HepG2 (cell line): ENCODE measurements at regions not wholly inside any gene's neighbourhood (a gene's known extent, or its start where the extent isn't known, plus 50 kb on each side); places are given as distances from the start of the nearest gene placed in this dataset.

Experiments
- ATAC-seq: fragments of 200-7000 bp; cut with Tn5 transposase; 3 replicates; pipeline ENCODE4 v1.9.1; 2020; ENCODE audit warnings: mild to moderate bottlenecking, moderate library complexity
- BruUV-seq: library from RNA; stranded (reverse); fragments of 400-500 nt; replicated peaks from 2 replicates; lab custom pipeline; 2021; lab: Mats Ljungman, UMichigan
- CTCF ChIA-PET: fragments of 300-600 bp; formaldehyde crosslinking; extraction: SDS; loops from one replicate; lab custom pipeline; 2021; ENCODE audit warnings: low total read pairs, inconsistent platforms, low intra/inter-chr PET ratio; lab: Yijun Ruan, JAX
- POLR2A ChIA-PET: fragments of 350-600 bp; sonication (Branson Sonifier 250); formaldehyde crosslinking; loops from one replicate; lab custom pipeline; 2020; ENCODE audit warnings: antibody characterized with exemption, inconsistent platforms; lab: Yijun Ruan, JAX
- DNase-seq: peaks from one replicate; pipeline ENCODE4 v3.0.0-alpha.2; 2015; ENCODE audit warnings: low spot score
- FAIRE-seq: peaks from 3 replicates; lab custom pipeline; 2011; peaks lifted over from hg19 to GRCh38; lab: Jason Lieb, UNC
- H2AFZ ChIP-seq: one replicate; pipeline ENCODE4 v1.6.1; 2011; ENCODE audit warnings: low read length, inconsistent platforms
- H3K27ac ChIP-seq: fragments of 300-600 bp; 3 replicates; pipeline ENCODE4 v1.8.0; 2011; ENCODE audit warnings: mixed run types, mild to moderate bottlenecking, mixed read lengths, low read length, inconsistent platforms; ENCODE audit not compliant: insufficient read depth; ENCODE audit errors: extremely low read length
- H3K27me3 ChIP-seq, 2 experiments: fragments of 200-600 bp in 1 of 2; 2 replicates in 1 of 2; 3 replicates in 1 of 2; pipeline versions ENCODE4 v1.6.0 to v1.8.0; 2011; ENCODE audit warnings: low read length in 2 of 2, mild to moderate bottlenecking in 2 of 2, moderate library complexity in 2 of 2, inconsistent platforms in 1 of 2; ENCODE audit not compliant: insufficient read depth in 2 of 2, control insufficient read depth in 1 of 2
- H3K36me3 ChIP-seq, 2 experiments: fragments of 200-600 bp in 1 of 2; replicated peaks in 1 of 2; 2 replicates in 1 of 2; 3 replicates in 1 of 2; pipeline versions ENCODE4 v1.5.1 to v1.8.0; 2011; ENCODE audit warnings: low read length in 2 of 2, inconsistent platforms in 1 of 2; ENCODE audit not compliant: insufficient read depth in 2 of 2, control insufficient read depth in 1 of 2
- H3K4me1 ChIP-seq: 2 replicates; pipeline ENCODE4 v1.5.1; 2012; ENCODE audit warnings: low read length, inconsistent platforms; ENCODE audit not compliant: insufficient read depth
- H3K4me2 ChIP-seq: 2 replicates; pipeline ENCODE4 v1.6.0; 2011; ENCODE audit warnings: low read depth, low read length, inconsistent platforms
- H3K4me3 ChIP-seq, 3 experiments: fragments of 200-600 bp in 1 of 3; sonication (generic), shearing (Covaris generic) in 1 of 3; replicated peaks in 1 of 3; 2 replicates each; pipeline ENCODE4 v1.5.1; 2011 to 2016; ENCODE audit warnings: low read length in 3 of 3, inconsistent platforms in 2 of 3, low read depth in 2 of 3, mild to moderate bottlenecking in 2 of 3, control low read depth in 1 of 3, mixed read lengths in 1 of 3; ENCODE audit not compliant: insufficient read depth in 1 of 3
- H3K79me2 ChIP-seq: one replicate; pipeline ENCODE4 v1.6.1; 2011; ENCODE audit warnings: low read length, inconsistent platforms; ENCODE audit not compliant: insufficient read depth
- H3K9ac ChIP-seq: 2 replicates; pipeline ENCODE4 v1.6.0; 2011; ENCODE audit warnings: mild to moderate bottlenecking, low read depth, low read length, inconsistent platforms; ENCODE audit not compliant: insufficient read depth
- H3K9me3 ChIP-seq: 2 replicates; pipeline ENCODE4 v1.5.1; 2012; ENCODE audit warnings: mild to moderate bottlenecking, low read length
- H4K20me1 ChIP-seq: 2 replicates; pipeline ENCODE4 v1.6.0; 2011; ENCODE audit warnings: inconsistent platforms, mild to moderate bottlenecking, low read length, moderate library complexity; ENCODE audit not compliant: insufficient read depth
- ARNTL ChIP-seq: sonication (generic); formaldehyde crosslinking; IDR thresholded peaks from 2 replicates; pipeline ENCODE4 v1.4.0; 2020; ENCODE audit warnings: mild to moderate bottlenecking, missing genetic modification reagents
- E2F2 ChIP-seq: sonication (generic); formaldehyde crosslinking; IDR thresholded peaks from 2 replicates; pipeline ENCODE4 v1.4.0; 2020; ENCODE audit warnings: missing genetic modification reagents, borderline replicate concordance
- FUBP1 ChIP-seq: sonication (generic); formaldehyde crosslinking; IDR thresholded peaks from 2 replicates; pipeline ENCODE4 v1.5.1; 2020; ENCODE audit warnings: missing genetic modification reagents, mild to moderate bottlenecking, borderline replicate concordance
- GRHL1 ChIP-seq: sonication (generic); formaldehyde crosslinking; conservative IDR thresholded peaks from 2 replicates; pipeline ENCODE4 v1.8.0; 2022; ENCODE audit warnings: missing genetic modification reagents
- HDAC2 ChIP-seq: sonication (generic); formaldehyde crosslinking; IDR thresholded peaks from 2 replicates; pipeline ENCODE4 v1.4.0; 2020; ENCODE audit warnings: missing genetic modification reagents
- NR2F6 ChIP-seq, 2 experiments: IDR thresholded peaks; 2 replicates each; pipeline ENCODE4 v1.6.1; 2016; ENCODE audit warnings: antibody characterized with exemption in 1 of 2, mild to moderate bottlenecking in 1 of 2
- SATB2 ChIP-seq: sonication (generic); formaldehyde crosslinking; IDR thresholded peaks from 2 replicates; pipeline ENCODE4 v1.5.0; 2020; ENCODE audit warnings: missing genetic modification reagents
- ZMYM2 ChIP-seq: sonication (generic); formaldehyde crosslinking; IDR thresholded peaks from 2 replicates; pipeline ENCODE4 v1.8.0; 2022; ENCODE audit warnings: mild to moderate bottlenecking, missing genetic modification reagents
- ZNF205 ChIP-seq: IDR thresholded peaks from 2 replicates; pipeline ENCODE4 v1.6.1; 2018; ENCODE audit warnings: missing biosample characterization, missing genetic modification reagents
- ZNF577 ChIP-seq: sonication (generic); formaldehyde crosslinking; IDR thresholded peaks from 2 replicates; pipeline ENCODE4 v1.4.0; 2020; ENCODE audit warnings: mild to moderate bottlenecking, low read depth, missing genetic modification reagents, borderline replicate concordance
- ZNF609 ChIP-seq: sonication (generic); formaldehyde crosslinking; IDR thresholded peaks from 2 replicates; pipeline ENCODE4 v1.4.0; 2020; ENCODE audit warnings: mild to moderate bottlenecking, missing genetic modification reagents, borderline replicate concordance
- WGBS: methylation state at CpG from one replicate; pipeline ENCODE4 v1.1.6; 2017; ENCODE audit warnings: low lambda C conversion rate; 5-methylcytosine and 5-hydroxymethylcytosine counted together
- in situ Hi-C: cut with HindIII; loops from 2 replicates; pipeline ENCODE4 v1.10.0; 2017; ENCODE audit warnings: low pct_unique_long_range_greater_than_20kb; ENCODE audit not compliant: extremely low pct_ligation_motif_present
- intact Hi-C: fragments of 100-400 bp; cut with micrococcal nuclease; formaldehyde crosslinking; loops from one replicate; pipeline ENCODE4 v1.10.0; 2022; ENCODE audit not compliant: unreplicated experiment

GRCh38 chr1:82837766-82838465, 1037.2 kb downstream of the ADGRL2 start (continued):
- TF ChIP-seq FUBP1 (CRISPR knock-in tag) (no peak), ZNF205 (CRISPR knock-in tag) (no peak), SATB2 (CRISPR knock-in tag) (no peak), ZNF577 (CRISPR knock-in tag) (no peak)
- TF ChIP-seq, all 625 proteins: peak for 0

GRCh38 chr1:82836973-82837680, 1036.4 kb downstream of the ADGRL2 start:
- Histone ChIP-seq H3K27ac (no peak overlapping the region), H3K4me1 (no peaks in the 10 kb centered on the region), H3K4me2 (no peak overlapping the region), H3K79me2 (no peaks in the 10 kb centered on the region), H3K9ac (no peak overlapping the region), H3K4me3 (no peak overlapping the region), H3K9me3 (peaks cover 72% of the 10 kb centered on the region), H3K36me3 (no peaks in the 10 kb centered on the region), H3K27me3 (no peaks in the 10 kb centered on the region), H4K20me1 (no peaks in the 10 kb centered on the region), H2AFZ (no peak overlapping the region)
- no peak for DNase-seq
- 17% methylated on average over 3 of the region's 4 CpGs for WGBS
- ChIA-PET POLR2A (no interaction called here), CTCF (no interaction called here)
- no peak for FAIRE-seq
- no peak for ATAC-seq
- intact Hi-C loops (no loop called here), in situ Hi-C loops (no loop called here)
- no TSS peak for BruUV-seq
- TF ChIP-seq HDAC2 (no peak), GRHL1 (CRISPR knock-in tag) (no peak), E2F2 (no peak), ZMYM2 (no peak), ZNF609 (CRISPR knock-in tag) (no peak), ARNTL (no peak), NR2F6 (IDR thresholded peaks at IDR 0.05) (no peak), NR2F6 (CRISPR knock-in tag; IDR thresholded peaks at IDR 0.05) (no peak)
